Calu3 (cell line): ENCODE measurements at regions not wholly inside any gene's neighbourhood (a gene's known extent, or its start where the extent isn't known, plus 50 kb on each side); places are given as distances from the start of the nearest gene placed in this dataset.

Experiments
- BruUV-seq: library from RNA; stranded (reverse); fragments of 400-500 nt; replicated peaks from 2 replicates; lab custom pipeline; 2021; lab: Mats Ljungman, UMichigan
- CTCF ChIA-PET: fragments of 300-600 bp; sonication (Branson Sonifier 250); formaldehyde crosslinking; loops from one replicate; lab custom pipeline; 2022; ENCODE audit warnings: antibody characterized with exemption; lab: Charles Lee
- DNase-seq: peaks from one replicate; pipeline ENCODE4 v3.0.0; 2022
- H3K27ac Mint-ChIP-seq: one replicate; pipeline ENCODE4 v1.8.0; 2022; ENCODE audit warnings: mixed read lengths; ENCODE audit not compliant: unreplicated experiment
- H3K27me3 Mint-ChIP-seq: one replicate; pipeline ENCODE4 v1.8.0; 2022; ENCODE audit warnings: mixed read lengths; ENCODE audit not compliant: unreplicated experiment
- H3K36me3 Mint-ChIP-seq: one replicate; pipeline ENCODE4 v1.8.0; 2022; ENCODE audit warnings: mild to moderate bottlenecking, moderate library complexity, mixed read lengths; ENCODE audit not compliant: insufficient read depth, unreplicated experiment
- H3K4me1 Mint-ChIP-seq: one replicate; pipeline ENCODE4 v1.8.0; 2022; ENCODE audit warnings: mild to moderate bottlenecking, low read depth, mixed read lengths; ENCODE audit not compliant: unreplicated experiment
- H3K4me3 Mint-ChIP-seq: one replicate; pipeline ENCODE4 v1.8.0; 2022; ENCODE audit warnings: mild to moderate bottlenecking, low read depth, moderate library complexity, mixed read lengths; ENCODE audit not compliant: unreplicated experiment
- H3K9me3 Mint-ChIP-seq: one replicate; pipeline ENCODE4 v1.8.0; 2022; ENCODE audit warnings: low read depth, mixed read lengths; ENCODE audit not compliant: unreplicated experiment
- CTCF ChIP-seq: fragments of 200-600 bp; IDR thresholded peaks from one replicate; pipeline ENCODE4 v1.8.0; 2022; ENCODE audit warnings: antibody characterized with exemption; ENCODE audit not compliant: unreplicated experiment
- intact Hi-C: fragments of 100-400 bp; cut with micrococcal nuclease; formaldehyde crosslinking; loops from one replicate; pipeline ENCODE4 v1.10.0; 2022; ENCODE audit not compliant: unreplicated experiment

- H3K27me3 Mint-ChIP-seq = peaks cover 100% of the 10 kb centered on the region
- no peak for DNase-seq
- TF ChIP-seq CTCF = no peak
- CTCF ChIA-PET = interaction anchor here (1.1 kb wide), 1 partner anchor 15 kb away, joined by 3 read pairs; no protein-coding TSS in a partner anchor
- no TSS peak for BruUV-seq
- H3K4me1 Mint-ChIP-seq = no peaks in the 10 kb centered on the region
- H3K36me3 Mint-ChIP-seq = no peaks in the 10 kb centered on the region
- H3K9me3 Mint-ChIP-seq = no peaks in the 10 kb centered on the region
- H3K27ac Mint-ChIP-seq = no peak overlapping the region
- H3K4me3 Mint-ChIP-seq = no peak overlapping the region
- intact Hi-C loops = no loop called here
Measured at GRCh38 chr1:29471487-29472313, 235.4 kb downstream of the PTPRU start.

- H3K9me3 Mint-ChIP-seq = no peaks in the 10 kb centered on the region
- DNase-seq = no peak
- intact Hi-C loops = no loop called here
- H3K27ac Mint-ChIP-seq = no peak overlapping the region
- BruUV-seq = no TSS peak
- no peaks in the 10 kb centered on the region for H3K36me3 Mint-ChIP-seq
- CTCF ChIA-PET = no interaction called here
- H3K4me3 Mint-ChIP-seq = no peak overlapping the region
- peaks cover 99% of the 10 kb centered on the region for H3K27me3 Mint-ChIP-seq
- TF ChIP-seq CTCF = no peak
- no peaks in the 10 kb centered on the region for H3K4me1 Mint-ChIP-seq
Measured at GRCh38 chr1:29470788-29471119, 234.4 kb downstream of the PTPRU start.

- CTCF ChIA-PET = interaction anchor here (0.6 kb wide), 1 partner anchor 1099 kb away, joined by 3 read pairs; no protein-coding TSS in a partner anchor
Measured at GRCh38 chr1:29470087-29470787, 233.9 kb downstream of the PTPRU start.

GRCh38 chr1:29469457-29469856 lies 233.1 kb downstream of the PTPRU start:
- Mint-ChIP-seq H3K9me3 (peaks cover 4% of the 10 kb centered on the region), H3K36me3 (no peaks in the 10 kb centered on the region), H3K4me3 (no peak overlapping the region), H3K4me1 (no peaks in the 10 kb centered on the region), H3K27me3 (peaks cover 99% of the 10 kb centered on the region), H3K27ac (no peak overlapping the region)
- CTCF ChIA-PET = interaction anchor here (0.6 kb wide), 1 partner anchor 1100 kb away, joined by 3 read pairs; no protein-coding TSS in a partner anchor
- TF ChIP-seq CTCF = no peak
- no peak for DNase-seq
- BruUV-seq = no TSS peak
- intact Hi-C loops = no loop called here

More at GRCh38 chr1:29470087-29470787, 233.9 kb downstream of the PTPRU start:
- H3K36me3 Mint-ChIP-seq = no peaks in the 10 kb centered on the region
- DNase-seq = no peak
- peaks cover 99% of the 10 kb centered on the region for H3K27me3 Mint-ChIP-seq
- peaks cover 2% of the 10 kb centered on the region for H3K9me3 Mint-ChIP-seq
- BruUV-seq = no TSS peak
- intact Hi-C loops = no loop called here
- H3K4me1 Mint-ChIP-seq = no peaks in the 10 kb centered on the region
- no peak overlapping the region for H3K27ac Mint-ChIP-seq
- H3K4me3 Mint-ChIP-seq = no peak overlapping the region
- TF ChIP-seq CTCF = no peak
